22Rv1 (cell line): ENCODE measurements at regions not wholly inside any gene's neighbourhood (a gene's known extent, or its start where the extent isn't known, plus 50 kb on each side); places are given as distances from the start of the nearest gene placed in this dataset.
"Not testable (repeated sequence)": the region's sequence is repeated elsewhere in the genome, so short reads cannot be mapped to it uniquely, and the experiment has no call there.

Source experiments
- H3K27ac ChIP-seq: fragments of 450-650 bp; 2 replicates; pipeline ENCODE4 v1.5.1; 2017
- ZFX ChIP-seq: fragments of 450-650 bp; IDR thresholded peaks from 2 replicates; pipeline ENCODE4 v1.6.1; 2017; ENCODE audit warnings: antibody characterized with exemption, borderline replicate concordance
- TF ChIP-seq, protein P1 (sequence below): fragments of 450-650 bp; IDR thresholded peaks from 2 replicates; pipeline ENCODE4 v1.5.1; 2017; ENCODE audit warnings: mild to moderate bottlenecking

GRCh38 chr7:131816391-131817007, 260.1 kb upstream of the PODXL start:
- H3K27ac ChIP-seq, result no peak overlapping the region
- TF ChIP-seq, protein P1, sequence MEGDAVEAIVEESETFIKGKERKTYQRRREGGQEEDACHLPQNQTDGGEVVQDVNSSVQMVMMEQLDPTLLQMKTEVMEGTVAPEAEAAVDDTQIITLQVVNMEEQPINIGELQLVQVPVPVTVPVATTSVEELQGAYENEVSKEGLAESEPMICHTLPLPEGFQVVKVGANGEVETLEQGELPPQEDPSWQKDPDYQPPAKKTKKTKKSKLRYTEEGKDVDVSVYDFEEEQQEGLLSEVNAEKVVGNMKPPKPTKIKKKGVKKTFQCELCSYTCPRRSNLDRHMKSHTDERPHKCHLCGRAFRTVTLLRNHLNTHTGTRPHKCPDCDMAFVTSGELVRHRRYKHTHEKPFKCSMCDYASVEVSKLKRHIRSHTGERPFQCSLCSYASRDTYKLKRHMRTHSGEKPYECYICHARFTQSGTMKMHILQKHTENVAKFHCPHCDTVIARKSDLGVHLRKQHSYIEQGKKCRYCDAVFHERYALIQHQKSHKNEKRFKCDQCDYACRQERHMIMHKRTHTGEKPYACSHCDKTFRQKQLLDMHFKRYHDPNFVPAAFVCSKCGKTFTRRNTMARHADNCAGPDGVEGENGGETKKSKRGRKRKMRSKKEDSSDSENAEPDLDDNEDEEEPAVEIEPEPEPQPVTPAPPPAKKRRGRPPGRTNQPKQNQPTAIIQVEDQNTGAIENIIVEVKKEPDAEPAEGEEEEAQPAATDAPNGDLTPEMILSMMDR, result no peak
- no peak for TF ChIP-seq ZFX

GRCh38 chr7:131808736-131809135, 252.3 kb upstream of the PODXL start:
- no peak for TF ChIP-seq ZFX
- H3K27ac ChIP-seq, result no peak overlapping the region

DNA sequence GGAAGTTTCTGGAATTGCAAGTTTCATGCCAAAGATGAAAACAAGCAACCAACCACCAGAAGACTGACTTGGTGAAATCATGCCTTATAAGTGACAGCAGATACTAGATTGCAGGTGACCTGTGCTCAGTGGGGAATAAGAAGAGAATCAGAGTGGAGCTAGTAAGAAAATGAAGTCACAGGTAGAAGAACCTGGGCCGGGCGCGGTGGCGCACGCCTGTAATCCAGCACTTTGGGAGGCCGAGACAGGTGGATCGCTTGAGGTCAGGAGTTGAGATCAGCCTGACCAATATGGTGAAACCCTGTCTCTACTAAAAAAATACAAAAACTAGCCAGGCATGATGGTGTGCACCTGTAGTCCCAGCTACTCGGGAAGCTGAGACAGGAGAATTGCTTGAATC, 251.7 kb upstream of the PODXL start:
- H3K27ac ChIP-seq, result not testable (repeated sequence)

DNA sequence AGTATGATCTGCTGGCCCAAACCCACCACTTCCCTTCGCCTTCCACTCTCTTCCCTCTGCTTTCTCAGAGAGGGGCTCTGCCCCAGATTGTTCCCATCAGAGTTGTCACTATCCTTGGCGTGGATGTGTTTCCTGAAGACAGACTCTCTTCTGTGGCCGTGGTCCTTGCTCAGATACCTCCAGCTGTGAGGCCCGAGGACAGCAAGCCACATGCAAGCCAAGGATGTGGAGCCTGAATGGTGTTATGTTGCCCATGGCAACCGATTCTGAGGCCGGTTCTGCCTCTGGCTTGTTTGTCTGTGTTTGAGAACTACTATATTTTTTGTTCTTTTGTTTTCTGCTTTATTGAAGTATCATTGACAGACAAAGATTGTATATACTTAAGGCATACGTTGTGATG, 247.4 kb upstream of the PODXL start:
- H3K27ac ChIP-seq, result no peak overlapping the region
- TF ChIP-seq ZFX, result no peak
- TF ChIP-seq, protein P1, result no peak

- no peak overlapping the region for H3K27ac ChIP-seq
- TF ChIP-seq ZFX, result no peak
- TF ChIP-seq, protein P1, result no peak
Measured at GRCh38 chr7:131802195-131802864, 245.9 kb upstream of the PODXL start.

GRCh38 chr7:131800531-131800930, 244.1 kb upstream of the PODXL start:
- TF ChIP-seq, protein P1, result no peak
- TF ChIP-seq ZFX, result no peak
- H3K27ac ChIP-seq, result no peak overlapping the region

GRCh38 chr7:131800008-131800407, 243.6 kb upstream of the PODXL start:
- H3K27ac ChIP-seq, result no peak overlapping the region
- no peak for TF ChIP-seq ZFX
- TF ChIP-seq, protein P1, result no peak

DNA sequence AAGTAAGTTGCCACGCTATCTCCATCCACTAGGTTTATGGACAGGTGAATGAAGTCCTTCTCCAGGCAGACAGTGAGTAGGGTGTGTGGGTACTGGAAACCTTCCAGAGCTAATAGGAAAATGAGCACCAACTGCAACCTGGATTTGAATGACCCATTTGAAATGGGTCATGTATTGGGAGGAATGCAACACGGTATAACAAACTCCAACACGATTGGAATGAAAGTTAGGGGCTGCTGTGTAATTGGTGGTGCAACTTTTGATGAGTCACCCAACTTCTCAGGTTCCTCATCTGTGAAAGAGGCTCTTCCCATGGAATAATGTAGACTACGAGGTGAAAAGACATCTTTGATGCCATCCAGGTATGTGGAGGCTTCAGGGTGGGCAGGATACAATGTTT, 241.4 kb upstream of the PODXL start:
- TF ChIP-seq, protein P1, result no peak
- TF ChIP-seq ZFX, result no peak

More for the DNA sequence above, 241.4 kb upstream of the PODXL start:
- H3K27ac ChIP-seq, result no peak overlapping the region
